Suppressor macrophage (primary cell): ENCODE measurements at regions not wholly inside any gene's neighbourhood (a gene's known extent, or its start where the extent isn't known, plus 50 kb on each side); places are given as distances from the start of the nearest gene placed in this dataset.

ENCODE experiments used
- DNase-seq, 4 experiments: peaks; one replicate each; pipeline ENCODE4 v3.0.0-alpha.2; 2020 to 2022

- DNase-seq, result no peak
These were observed 464.0 kb upstream of the FAM241A start for GRCh38 chr4:111681270-111681669.

GRCh38 chr4:111681751-111682150 is 463.5 kb upstream of the FAM241A start:
- no peak for DNase-seq

GRCh38 chr4:111685205-111685604 is 460.0 kb upstream of the FAM241A start:
- DNase-seq, result no peak

GRCh38 chr4:111689214-111689613 is 456.0 kb upstream of the FAM241A start:
- DNase-seq, result no peak

GRCh38 chr4:111689731-111690130 is 455.5 kb upstream of the FAM241A start:
- no peak for DNase-seq

- no peak for DNase-seq
These were observed 451.5 kb upstream of the FAM241A start for GRCh38 chr4:111693758-111694157.

- DNase-seq, result no peak
These were observed 449.6 kb upstream of the FAM241A start for GRCh38 chr4:111695677-111696076.

- DNase-seq, result no peak
These were observed 448.7 kb upstream of the FAM241A start for GRCh38 chr4:111696505-111696904.

GRCh38 chr4:111697176-111697942 is 447.9 kb upstream of the FAM241A start:
- no peak for DNase-seq

GRCh38 chr4:111698361-111698760 is 446.9 kb upstream of the FAM241A start:
- no peak for DNase-seq

- DNase-seq, result no peak
These were observed 446.1 kb upstream of the FAM241A start for GRCh38 chr4:111699165-111699564.

- DNase-seq, result no peak
These were observed 444.2 kb upstream of the FAM241A start for GRCh38 chr4:111701102-111701501.

GRCh38 chr4:111707491-111707890 is 437.8 kb upstream of the FAM241A start:
- DNase-seq, result no peak

- no peak for DNase-seq
These were observed 433.1 kb upstream of the FAM241A start for GRCh38 chr4:111712093-111712677.

GRCh38 chr4:111713276-111713675 is 432.0 kb upstream of the FAM241A start:
- DNase-seq, result no peak

GRCh38 chr4:111717921-111718320 is 427.3 kb upstream of the FAM241A start:
- DNase-seq, result no peak

- no peak for DNase-seq
These were observed 426.3 kb upstream of the FAM241A start for GRCh38 chr4:111718763-111719559.

GRCh38 chr4:111720866-111721265 is 424.4 kb upstream of the FAM241A start:
- DNase-seq, result no peak

GRCh38 chr4:111722213-111722720 is 423.0 kb upstream of the FAM241A start:
- DNase-seq, result no peak

GRCh38 chr4:111736516-111736915 is 408.7 kb upstream of the FAM241A start:
- no peak for DNase-seq

GRCh38 chr4:111744847-111745246 is 400.4 kb upstream of the FAM241A start:
- DNase-seq, result no peak

GRCh38 chr4:111748157-111748556 is 397.1 kb upstream of the FAM241A start:
- no peak for DNase-seq

GRCh38 chr4:111754003-111754402 is 391.3 kb upstream of the FAM241A start:
- no peak for DNase-seq
